ENCODE measurements at regions not wholly inside any gene's neighbourhood (a gene's known extent, or its start where the extent isn't known, plus 50 kb on each side); places are given as distances from the start of the nearest gene placed in this dataset.

DNA sequence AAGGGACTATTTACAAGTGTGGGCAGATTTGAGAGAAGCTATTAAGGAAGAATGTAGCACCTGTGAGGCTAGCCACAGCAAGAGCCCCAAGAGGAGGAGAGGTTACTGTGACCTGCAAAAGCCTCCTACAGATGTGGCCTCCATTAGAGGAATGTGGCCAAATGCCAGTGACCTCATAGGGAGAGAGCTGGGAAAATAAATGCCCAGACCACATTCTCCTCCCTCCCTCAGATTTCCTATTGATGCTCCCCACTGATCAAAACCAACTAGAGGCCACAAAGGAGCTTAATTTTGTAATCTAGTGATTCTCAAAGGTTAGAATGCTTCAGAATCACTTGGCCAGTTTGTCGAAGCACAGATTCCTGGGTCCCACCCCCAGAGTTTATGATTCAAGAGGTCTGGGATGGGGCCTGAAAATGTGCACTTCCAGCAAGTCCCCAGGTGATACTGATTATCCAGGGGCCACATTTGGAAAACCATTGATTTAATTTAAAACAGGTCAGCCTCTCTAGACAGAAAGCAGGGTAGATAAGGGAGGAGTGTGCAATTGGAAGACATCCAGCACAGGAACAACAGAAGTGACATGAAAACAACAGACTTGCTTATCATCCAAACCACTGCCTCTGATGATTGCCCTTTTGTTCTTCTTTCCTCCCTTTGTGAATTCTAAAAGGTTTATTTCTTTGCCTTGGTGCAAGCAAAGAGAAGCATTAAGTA is 61.2 kb upstream of the RBBP8 start:
- Histone ChIP-seq H3K4me3 (no peak overlapping the region), H3K27ac (no peak overlapping the region), H3K9me3 (no peaks in the 10 kb centered on the region), H3K27me3 (no peaks in the 10 kb centered on the region), H3K36me3 (no peaks in the 10 kb centered on the region), H3K4me1 (no peaks in the 10 kb centered on the region)
- TF ChIP-seq, protein P1, sequence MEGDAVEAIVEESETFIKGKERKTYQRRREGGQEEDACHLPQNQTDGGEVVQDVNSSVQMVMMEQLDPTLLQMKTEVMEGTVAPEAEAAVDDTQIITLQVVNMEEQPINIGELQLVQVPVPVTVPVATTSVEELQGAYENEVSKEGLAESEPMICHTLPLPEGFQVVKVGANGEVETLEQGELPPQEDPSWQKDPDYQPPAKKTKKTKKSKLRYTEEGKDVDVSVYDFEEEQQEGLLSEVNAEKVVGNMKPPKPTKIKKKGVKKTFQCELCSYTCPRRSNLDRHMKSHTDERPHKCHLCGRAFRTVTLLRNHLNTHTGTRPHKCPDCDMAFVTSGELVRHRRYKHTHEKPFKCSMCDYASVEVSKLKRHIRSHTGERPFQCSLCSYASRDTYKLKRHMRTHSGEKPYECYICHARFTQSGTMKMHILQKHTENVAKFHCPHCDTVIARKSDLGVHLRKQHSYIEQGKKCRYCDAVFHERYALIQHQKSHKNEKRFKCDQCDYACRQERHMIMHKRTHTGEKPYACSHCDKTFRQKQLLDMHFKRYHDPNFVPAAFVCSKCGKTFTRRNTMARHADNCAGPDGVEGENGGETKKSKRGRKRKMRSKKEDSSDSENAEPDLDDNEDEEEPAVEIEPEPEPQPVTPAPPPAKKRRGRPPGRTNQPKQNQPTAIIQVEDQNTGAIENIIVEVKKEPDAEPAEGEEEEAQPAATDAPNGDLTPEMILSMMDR (IDR thresholded peaks at IDR 0.05) = no peak
- no peak for ATAC-seq
- intact Hi-C loops (cut with DNase I) = no loop called here
- no peak for DNase-seq

DNA sequence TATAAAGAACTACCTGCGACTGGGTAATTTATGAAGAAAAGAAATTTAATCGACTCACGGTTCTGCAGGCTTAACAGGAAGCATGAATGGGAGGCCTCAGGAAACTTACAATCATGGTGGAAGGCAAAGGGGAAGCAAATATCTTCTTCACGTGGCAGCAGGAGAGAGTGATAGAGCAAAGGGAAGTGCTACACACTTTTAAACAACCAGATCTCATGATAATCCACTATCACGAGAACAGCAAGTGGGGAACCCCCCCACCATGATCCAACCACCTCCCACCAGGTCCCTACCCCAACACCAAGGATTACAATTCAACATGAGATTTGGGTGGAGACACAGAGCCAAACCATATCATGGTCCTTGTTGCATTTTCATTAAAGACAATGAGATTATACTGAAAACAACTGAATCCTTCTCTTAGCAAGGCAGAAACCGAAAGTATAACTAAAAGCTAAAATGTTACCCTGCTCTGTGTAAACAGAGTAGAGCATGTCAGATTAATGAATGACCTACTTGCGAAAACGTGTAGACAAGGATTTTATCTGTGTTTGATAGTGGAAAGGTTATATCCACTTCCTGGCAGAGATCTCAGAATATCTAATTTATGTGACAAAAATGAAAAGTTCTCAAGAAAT is 60.1 kb upstream of the RBBP8 start:
- Histone ChIP-seq H3K27ac (peak overlapping the region; percentile 47), H3K36me3 (no peaks in the 10 kb centered on the region), H3K9me3 (no peaks in the 10 kb centered on the region), H3K4me3 (peak overlapping the region; percentile 22), H3K4me1 (no peaks in the 10 kb centered on the region), H3K27me3 (no peaks in the 10 kb centered on the region)
- peak; percentile 55 for ATAC-seq
- DNase-seq = no peak
- intact Hi-C loops (cut with DNase I) = no loop called here
- TF ChIP-seq, protein P1 (IDR thresholded peaks at IDR 0.05) = no peak

DNA sequence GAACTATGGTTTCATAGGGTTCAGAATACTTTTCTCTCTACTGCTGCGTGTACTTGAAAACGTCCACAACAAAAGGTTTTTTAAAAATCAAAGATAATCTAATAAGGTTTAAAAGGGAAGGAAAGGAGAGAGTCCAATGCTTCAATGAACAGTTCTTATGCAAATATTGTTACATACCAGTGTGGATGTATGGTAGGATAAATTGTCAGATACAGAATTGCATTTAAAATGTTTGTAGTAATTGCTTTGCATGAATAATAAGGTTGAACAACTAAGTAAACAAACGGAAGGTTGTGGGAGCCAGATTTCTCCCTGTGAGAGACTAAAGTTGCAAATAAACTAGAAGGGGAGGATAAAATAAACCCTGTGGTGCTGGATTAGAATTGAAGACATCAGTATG is 53.8 kb upstream of the RBBP8 start:
- Histone ChIP-seq H3K9me3 (no peaks in the 10 kb centered on the region), H3K27ac (no peak overlapping the region), H3K4me1 (no peaks in the 10 kb centered on the region), H3K36me3 (no peaks in the 10 kb centered on the region), H3K27me3 (no peaks in the 10 kb centered on the region), H3K4me3 (no peak overlapping the region)
- intact Hi-C loops (cut with DNase I) = no loop called here
- no peak for ATAC-seq
- TF ChIP-seq, protein P1 (IDR thresholded peaks at IDR 0.05) = no peak
- DNase-seq = no peak

DNA sequence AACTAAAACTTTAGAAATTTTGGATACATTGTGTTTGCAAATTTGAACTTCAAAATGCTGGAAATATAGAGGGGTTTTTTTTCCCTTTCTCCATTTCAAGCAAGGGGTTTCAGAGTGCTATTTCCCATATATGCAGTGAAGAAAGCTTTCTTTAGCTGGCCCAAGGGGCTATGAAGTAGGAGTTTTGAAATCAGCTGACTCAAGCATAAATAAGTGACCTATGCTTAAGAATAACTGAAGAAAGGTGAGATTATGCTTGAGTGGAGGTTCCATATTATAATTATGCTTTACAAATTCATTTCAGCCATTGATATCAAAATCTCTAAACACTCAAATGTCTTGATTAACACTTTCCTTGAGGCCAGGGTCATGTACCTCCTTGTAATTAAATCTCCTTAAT is 51.0 kb upstream of the RBBP8 start:
- intact Hi-C loops (cut with DNase I) = no loop called here

DNA sequence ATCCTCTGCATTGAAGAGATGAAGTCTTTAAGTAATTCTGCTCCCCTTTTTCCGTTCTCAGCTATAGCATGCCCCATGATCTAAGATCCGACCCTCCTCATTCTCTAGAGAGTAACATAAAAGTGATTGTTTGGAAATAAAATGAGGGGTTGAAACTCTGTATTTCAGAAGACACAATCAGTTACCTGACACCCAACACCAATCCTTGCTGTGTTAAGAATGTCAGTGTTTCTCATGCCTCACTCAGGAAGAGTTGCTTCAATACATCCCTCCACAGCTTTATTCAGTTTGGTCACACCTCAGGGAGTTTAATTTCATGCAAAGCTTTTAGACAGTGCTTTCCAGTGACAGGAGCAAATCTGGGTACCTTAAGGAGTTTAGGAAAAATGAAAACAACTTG is 49.9 kb upstream of the RBBP8 start:
- no peaks in the 10 kb centered on the region for H3K4me1 ChIP-seq
- H3K4me3 ChIP-seq = no peak overlapping the region
- intact Hi-C loops (cut with DNase I) = no loop called here
- no peaks in the 10 kb centered on the region for H3K9me3 ChIP-seq
- H3K27ac ChIP-seq = no peak overlapping the region
- no peaks in the 10 kb centered on the region for H3K27me3 ChIP-seq
- H3K36me3 ChIP-seq = no peaks in the 10 kb centered on the region
- TF ChIP-seq, protein P1 (IDR thresholded peaks at IDR 0.05) = no peak
- DNase-seq (no peak), ATAC-seq (no peak)

More for the DNA sequence above, 51.0 kb upstream of the RBBP8 start:
- no peak for DNase-seq
- H3K4me3 ChIP-seq = no peak overlapping the region
- no peaks in the 10 kb centered on the region for H3K36me3 ChIP-seq
- no peaks in the 10 kb centered on the region for H3K4me1 ChIP-seq
- ATAC-seq = no peak
- no peak overlapping the region for H3K27ac ChIP-seq
- TF ChIP-seq, protein P1 (IDR thresholded peaks at IDR 0.05) = no peak
- no peaks in the 10 kb centered on the region for H3K27me3 ChIP-seq
- no peaks in the 10 kb centered on the region for H3K9me3 ChIP-seq

Data from upper lobe of right lung (tissue), 1 donor.